ENCODE measurements at regions not wholly inside any gene's neighbourhood (a gene's known extent, or its start where the extent isn't known, plus 50 kb on each side); places are given as distances from the start of the nearest gene placed in this dataset.

DNA sequence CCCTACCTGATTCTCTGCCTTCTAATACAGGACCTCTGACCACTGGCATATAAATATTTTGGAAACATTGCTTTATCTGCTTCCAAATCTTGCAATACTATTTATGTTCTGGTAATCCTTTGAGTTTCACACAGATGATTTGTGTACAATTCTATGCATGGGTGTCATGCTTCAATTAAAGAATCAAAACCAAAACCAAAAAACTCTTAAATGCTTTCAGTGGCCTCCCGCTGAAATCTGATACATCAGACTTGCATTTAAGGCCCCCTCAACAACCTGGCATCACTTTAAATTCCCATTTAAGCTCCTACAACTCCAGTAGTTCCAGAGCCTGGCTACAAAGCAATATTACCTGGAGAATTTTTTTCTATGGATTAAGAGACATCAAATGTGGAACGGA, 221.7 kb upstream of the NAV3 start:
- TF ChIP-seq CTCF (IDR thresholded peaks at IDR 0.05) (no peak), POLR2A (IDR thresholded peaks at IDR 0.05) (no peak)
